K562 (cell line): ENCODE measurements at regions not wholly inside any gene's neighbourhood (a gene's known extent, or its start where the extent isn't known, plus 50 kb on each side); places are given as distances from the start of the nearest gene placed in this dataset.

ENCODE experiments used
- ATAC-seq: fragments of 200-7000 bp; cut with Tn5 transposase; 3 replicates; pipeline ENCODE4 v1.9.1; 2020; ENCODE audit warnings: moderate library complexity
- BruUV-seq: library from RNA; stranded (reverse); fragments of 400-500 nt; replicated peaks from 2 replicates; lab custom pipeline; 2021; lab: Mats Ljungman, UMichigan
- CTCF ChIA-PET: fragments of 300-600 bp; formaldehyde crosslinking; extraction: SDS; loops from one replicate; lab custom pipeline; 2021; ENCODE audit warnings: low intra/inter-chr PET ratio; lab: Yijun Ruan, JAX
- POLR2A ChIA-PET: fragments of 300-600, 350-650 bp; sonication (Branson Sonifier 250); formaldehyde crosslinking; extraction: SDS; loops from one replicate; lab custom pipeline; 2021; ENCODE audit warnings: antibody characterized with exemption, inconsistent platforms; lab: Yijun Ruan, JAX
- DNase-seq, 4 experiments: peaks; one replicate each; pipeline versions ENCODE4 v3.0.0 to v3.0.0-alpha.2; 2011 to 2018; ENCODE audit warnings: low spot score in 3 of 4, mixed read lengths in 3 of 4; ENCODE audit errors: extremely low read depth in 1 of 4
- FAIRE-seq: peaks from 2 replicates; lab custom pipeline; 2011; peaks lifted over from hg19 to GRCh38; lab: Jason Lieb, UNC
- H2AFZ ChIP-seq: 2 replicates; pipeline ENCODE4 v1.6.0; 2011; ENCODE audit warnings: low read depth, low read length, control low read depth, inconsistent platforms
- H3K27ac ChIP-seq: fragments of 200-600 bp; 3 replicates; pipeline ENCODE4 v1.8.0; 2011; ENCODE audit warnings: low read depth, mild to moderate bottlenecking, control low read depth, inconsistent platforms, low read length, moderate library complexity, mixed read lengths; ENCODE audit errors: extremely low read depth
- H3K27me3 ChIP-seq, 2 experiments: fragments of 300-600 bp in 1 of 2; 2 replicates in 1 of 2; 3 replicates in 1 of 2; pipeline versions ENCODE4 v1.6.0 to v1.8.0; 2011; ENCODE audit warnings: inconsistent platforms in 2 of 2, low read length in 2 of 2, mild to moderate bottlenecking in 1 of 2, mixed read lengths in 1 of 2, moderate library complexity in 1 of 2; ENCODE audit not compliant: control insufficient read depth in 2 of 2, insufficient read depth in 2 of 2
- H3K36me3 ChIP-seq: fragments of 300-600 bp; 3 replicates; pipeline ENCODE4 v1.8.0; 2011; ENCODE audit warnings: mild to moderate bottlenecking, low read length, inconsistent platforms; ENCODE audit not compliant: control insufficient read depth, insufficient read depth
- H3K4me1 ChIP-seq, 2 experiments: fragments of 200-600 bp in 1 of 2; replicated peaks in 1 of 2; 2 replicates in 1 of 2; 3 replicates in 1 of 2; pipeline versions ENCODE4 v1.5.1 to v1.8.0; 2011; ENCODE audit warnings: inconsistent platforms in 2 of 2, low read length in 2 of 2, mild to moderate bottlenecking in 1 of 2, mixed read lengths in 1 of 2, moderate library complexity in 1 of 2; ENCODE audit not compliant: control insufficient read depth in 2 of 2, insufficient read depth in 2 of 2
- H3K4me2 ChIP-seq: 2 replicates; pipeline ENCODE4 v1.6.1; 2011; ENCODE audit warnings: low read length, control low read depth, inconsistent platforms, mixed read lengths; ENCODE audit not compliant: insufficient read depth
- H3K4me3 ChIP-seq: fragments of 200-600 bp; sonication (generic), shearing (Covaris generic); 2 replicates; pipeline ENCODE4 v1.5.1; 2016; ENCODE audit warnings: control low read depth, inconsistent platforms
- H3K79me2 ChIP-seq: fragments of 200-600 bp; 3 replicates; pipeline ENCODE4 v1.8.0; 2011; ENCODE audit warnings: low read length, inconsistent platforms; ENCODE audit not compliant: control insufficient read depth, insufficient read depth
- H3K9ac ChIP-seq, 2 experiments: 2 replicates each; pipeline versions ENCODE4 v1.6.0 to v1.6.1; 2011; ENCODE audit warnings: low read depth in 2 of 2, low read length in 2 of 2, control low read depth in 1 of 2, inconsistent platforms in 1 of 2, mild to moderate bottlenecking in 1 of 2, mixed read lengths in 1 of 2; ENCODE audit not compliant: insufficient read depth in 1 of 2
- H3K9me1 ChIP-seq: one replicate; pipeline ENCODE4 v1.6.0; 2011; ENCODE audit warnings: inconsistent platforms, mild to moderate bottlenecking, low read length, moderate library complexity; ENCODE audit not compliant: control insufficient read depth, insufficient read depth
- H3K9me3 ChIP-seq: replicated peaks from 2 replicates; pipeline ENCODE4 v1.5.1; 2011; ENCODE audit warnings: low read depth, low read length, inconsistent platforms; ENCODE audit not compliant: control insufficient read depth, insufficient read depth
- H4K20me1 ChIP-seq: replicated peaks from 2 replicates; pipeline ENCODE4 v1.6.1; 2011; ENCODE audit warnings: low read length, inconsistent platforms, mixed read lengths; ENCODE audit not compliant: control insufficient read depth, insufficient read depth
- ATF1 ChIP-seq, 2 experiments: fragments of 450-650 bp in 1 of 2; IDR thresholded peaks; 2 replicates each; pipeline ENCODE4 v1.6.1; 2016; ENCODE audit warnings: missing compliant biosample characterization in 1 of 2, missing genetic modification characterization in 1 of 2
- BCOR ChIP-seq: fragments of 450-650 bp; IDR thresholded peaks from 2 replicates; pipeline ENCODE4 v1.6.1; 2016
- CBFA2T3 ChIP-seq: fragments of 450-650 bp; IDR thresholded peaks from 2 replicates; pipeline ENCODE4 v1.6.1; 2017
- CCAR2 ChIP-seq: fragments of 200-400 bp; formaldehyde crosslinking; IDR thresholded peaks from 2 replicates; pipeline ENCODE4 v1.6.1; 2017; ENCODE audit warnings: mild to moderate bottlenecking, low read depth, low read length
- CTCFL ChIP-seq: IDR thresholded peaks from 2 replicates; pipeline ENCODE4 v1.6.1; 2011; ENCODE audit warnings: borderline replicate concordance, low read depth, mild to moderate bottlenecking, moderate library complexity, low read length; ENCODE audit not compliant: insufficient read depth, poor library complexity, severe bottlenecking
- HINFP ChIP-seq: fragments of 450-650 bp; conservative IDR thresholded peaks from 2 replicates; pipeline ENCODE4 v1.6.1; 2016; ENCODE audit warnings: missing genetic modification characterization, low read depth, mild to moderate bottlenecking, control low read depth, missing compliant biosample characterization
- HOMEZ ChIP-seq: fragments of 250-450 bp; sonication (Bioruptor Pico); IDR thresholded peaks from 2 replicates; pipeline ENCODE4 v1.4.0; 2020; ENCODE audit warnings: mild to moderate bottlenecking, moderate library complexity
- KAT7 ChIP-seq: sonication (generic); formaldehyde crosslinking; IDR thresholded peaks from 2 replicates; pipeline ENCODE4 v1.8.0; 2022; ENCODE audit warnings: missing genetic modification reagents, mild to moderate bottlenecking, borderline replicate concordance
- MXI1 ChIP-seq: IDR thresholded peaks from 2 replicates; pipeline ENCODE4 v1.6.1; 2011; ENCODE audit warnings: low read depth, mild to moderate bottlenecking, improper control_type of control experiment, low read length
- NFIC ChIP-seq: fragments of 450-650 bp; IDR thresholded peaks from 2 replicates; pipeline ENCODE4 v1.6.1; 2017; ENCODE audit warnings: mild to moderate bottlenecking, inconsistent platforms
- RFX7 ChIP-seq: fragments of 250-450 bp; sonication (Bioruptor Pico); IDR thresholded peaks from 2 replicates; pipeline ENCODE4 v1.5.1; 2021; ENCODE audit warnings: mild to moderate bottlenecking
- U2AF1 ChIP-seq: fragments of 200-400 bp; formaldehyde crosslinking; optimal IDR thresholded peaks from 2 replicates; pipeline ENCODE3; 2017; ENCODE audit warnings: mild to moderate bottlenecking, low read depth, low read length, moderate library complexity
- ZBTB33 ChIP-seq: sonication (generic); formaldehyde crosslinking; IDR thresholded peaks from 2 replicates; pipeline ENCODE4 v1.8.1; 2023; ENCODE audit warnings: mild to moderate bottlenecking, missing genetic modification reagents
- ZNF398 ChIP-seq: fragments of 250-450 bp; sonication (Bioruptor Pico); IDR thresholded peaks from 2 replicates; pipeline ENCODE4 v1.8.0; 2021; ENCODE audit warnings: moderate library complexity, mild to moderate bottlenecking, inconsistent platforms
- ZNF445 ChIP-seq: fragments of 250-450 bp; sonication (Bioruptor Pico); IDR thresholded peaks from 2 replicates; pipeline ENCODE4 v1.4.0; 2020; ENCODE audit warnings: low read depth, mild to moderate bottlenecking, moderate library complexity
- WGBS: fragments of 100-300 bp; shearing (Covaris generic); methylation state at CpG from one replicate; pipeline ENCODE4 v1.1.6; 2016; ENCODE audit warnings: low coverage, mixed read lengths; ENCODE audit not compliant: insufficient coverage; ENCODE audit errors: missing lambda C conversion rate; 5-methylcytosine and 5-hydroxymethylcytosine counted together
- in situ Hi-C: fragments of 300-500 bp; cut with MboI; formaldehyde crosslinking; loops from 4 replicates; pipeline ENCODE4 v1.15.0; 2018; ENCODE audit warnings: inconsistent platforms, mixed read lengths
- intact Hi-C: fragments of 100-400 bp; cut with micrococcal nuclease; formaldehyde crosslinking; loops from 2 replicates; pipeline ENCODE4 v1.14.2; 2022

- no peaks in the 10 kb centered on the region for H3K79me2 ChIP-seq
- in situ Hi-C loops = no loop called here
- POLR2A ChIA-PET = no interaction called here
- H3K27ac ChIP-seq = no peak overlapping the region
- intact Hi-C loops = no loop called here
- no peaks in the 10 kb centered on the region for H3K27me3 ChIP-seq
- WGBS = 0% methylated on average over 5 of the region's 5 CpGs
- H4K20me1 ChIP-seq = no peaks in the 10 kb centered on the region
- FAIRE-seq (no peak), ATAC-seq (no peak), DNase-seq (no peak)
- H3K36me3 ChIP-seq = no peaks in the 10 kb centered on the region
- 0 out of 2 replicates have a peak, but pooled peaks cover 1% of the 10 kb centered on the region for H3K9me3 ChIP-seq
- BruUV-seq = no TSS peak
- no peak overlapping the region for H3K4me3 ChIP-seq
- H3K9me1 ChIP-seq = no peaks in the 10 kb centered on the region
- CTCF ChIA-PET = no interaction called here
- H3K4me2 ChIP-seq = no peak overlapping the region
- H3K9ac ChIP-seq = no peak overlapping the region
- H2AFZ ChIP-seq = no peak overlapping the region
- no peaks in the 10 kb centered on the region for H3K4me1 ChIP-seq
- TF ChIP-seq HOMEZ (no peak), ZNF398 (CRISPR knock-in tag) (no peak), CBFA2T3 (no peak), U2AF1 (no peak), ZBTB33 (CRISPR knock-in tag) (no peak), ATF1 (CRISPR knock-in tag; IDR thresholded peaks at IDR 0.05) (no peak), ATF1 (tag; IDR thresholded peaks at IDR 0.05) (no peak), NFIC (no peak), MXI1 (no peak), CTCFL (no peak), ZNF445 (CRISPR knock-in tag) (no peak), BCOR (no peak), RFX7 (CRISPR knock-in tag) (no peak), KAT7 (CRISPR knock-in tag) (no peak), HINFP (tag) (no peak), CCAR2 (no peak)
These were observed 577.1 kb downstream of the PLPP3 start for GRCh38 chr1:56002231-56002630.
